ENCODE measurements at regions not wholly inside any gene's neighbourhood (a gene's known extent, or its start where the extent isn't known, plus 50 kb on each side); places are given as distances from the start of the nearest gene placed in this dataset.

GRCh38 chr10:28172223-28172610 is 130.6 kb downstream of the MPP7 start:
- TF ChIP-seq POLR2A (IDR thresholded peaks at IDR 0.05; ENCODE audit: low read length) (no peak), GATA1 (IDR thresholded peaks at IDR 0.05; ENCODE audit: low read depth, low read length) (no peak)
